HG03460 (cell line): ENCODE measurements at regions not wholly inside any gene's neighbourhood (a gene's known extent, or its start where the extent isn't known, plus 50 kb on each side); places are given as distances from the start of the nearest gene placed in this dataset.

Experiments used
- ATAC-seq: cut with Tn5 transposase; IDR thresholded peaks from one replicate; pipeline ENCODE4 v1.9.1; 2021; ENCODE audit not compliant: unreplicated experiment

- ATAC-seq, result no peak
These were observed 327.4 kb upstream of the SHH start for GRCh38 chr7:156139633-156140032.

GRCh38 chr7:156139112-156139511, 326.8 kb upstream of the SHH start:
- ATAC-seq, result no peak

- ATAC-seq, result no peak
These were observed 319.6 kb upstream of the SHH start for GRCh38 chr7:156131881-156132280.

GRCh38 chr7:156129522-156129921, 317.3 kb upstream of the SHH start:
- no peak for ATAC-seq

- ATAC-seq, result no peak
These were observed 316.2 kb upstream of the SHH start for GRCh38 chr7:156128496-156128895.

GRCh38 chr7:156127166-156128134, 315.2 kb upstream of the SHH start:
- no peak for ATAC-seq

- ATAC-seq, result no peak
These were observed 313.8 kb upstream of the SHH start for GRCh38 chr7:156125841-156126730.

- ATAC-seq, result no peak
These were observed 312.1 kb upstream of the SHH start for GRCh38 chr7:156124356-156124755.

GRCh38 chr7:156123362-156123761, 311.1 kb upstream of the SHH start:
- no peak for ATAC-seq

GRCh38 chr7:156122752-156123354, 310.6 kb upstream of the SHH start:
- ATAC-seq, result no peak

GRCh38 chr7:156121956-156122355, 309.7 kb upstream of the SHH start:
- no peak for ATAC-seq

GRCh38 chr7:156121434-156121833, 309.2 kb upstream of the SHH start:
- ATAC-seq, result no peak

- no peak for ATAC-seq
These were observed 308.3 kb upstream of the SHH start for GRCh38 chr7:156120552-156120951.

GRCh38 chr7:156119771-156120170, 307.5 kb upstream of the SHH start:
- no peak for ATAC-seq

GRCh38 chr7:156118248-156118645, 306.0 kb upstream of the SHH start:
- no peak for ATAC-seq

GRCh38 chr7:156117542-156118247, 305.4 kb upstream of the SHH start:
- ATAC-seq, result no peak

- ATAC-seq, result no peak
These were observed 304.4 kb upstream of the SHH start for GRCh38 chr7:156116514-156117215.

- ATAC-seq, result no peak
These were observed 303.3 kb upstream of the SHH start for GRCh38 chr7:156115582-156115981.

GRCh38 chr7:156113731-156114130, 301.5 kb upstream of the SHH start:
- no peak for ATAC-seq

- no peak for ATAC-seq
These were observed 297.7 kb upstream of the SHH start for GRCh38 chr7:156109988-156110387.
